Epithelial cell of esophagus (primary cell): ENCODE measurements at regions not wholly inside any gene's neighbourhood (a gene's known extent, or its start where the extent isn't known, plus 50 kb on each side); places are given as distances from the start of the nearest gene placed in this dataset.
A peak's percentile ranks its signal among the peaks of the same experiment; 100 is the strongest.

ENCODE experiments used
- DNase-seq: peaks from one replicate; pipeline ENCODE4 v3.0.0; 2010; ENCODE audit warnings: low read depth
- H3K4me3 ChIP-seq: 2 replicates; pipeline ENCODE4 v1.5.1; 2011; ENCODE audit warnings: mild to moderate bottlenecking, low read length, control low read depth
- TF ChIP-seq, protein P1 (sequence below): IDR thresholded peaks from 2 replicates; pipeline ENCODE4 v1.5.1; 2011; ENCODE audit warnings: low read depth, mild to moderate bottlenecking, low read length, control low read depth, inconsistent platforms; ENCODE audit not compliant: insufficient read depth; ENCODE audit errors: missing control alignments

DNA sequence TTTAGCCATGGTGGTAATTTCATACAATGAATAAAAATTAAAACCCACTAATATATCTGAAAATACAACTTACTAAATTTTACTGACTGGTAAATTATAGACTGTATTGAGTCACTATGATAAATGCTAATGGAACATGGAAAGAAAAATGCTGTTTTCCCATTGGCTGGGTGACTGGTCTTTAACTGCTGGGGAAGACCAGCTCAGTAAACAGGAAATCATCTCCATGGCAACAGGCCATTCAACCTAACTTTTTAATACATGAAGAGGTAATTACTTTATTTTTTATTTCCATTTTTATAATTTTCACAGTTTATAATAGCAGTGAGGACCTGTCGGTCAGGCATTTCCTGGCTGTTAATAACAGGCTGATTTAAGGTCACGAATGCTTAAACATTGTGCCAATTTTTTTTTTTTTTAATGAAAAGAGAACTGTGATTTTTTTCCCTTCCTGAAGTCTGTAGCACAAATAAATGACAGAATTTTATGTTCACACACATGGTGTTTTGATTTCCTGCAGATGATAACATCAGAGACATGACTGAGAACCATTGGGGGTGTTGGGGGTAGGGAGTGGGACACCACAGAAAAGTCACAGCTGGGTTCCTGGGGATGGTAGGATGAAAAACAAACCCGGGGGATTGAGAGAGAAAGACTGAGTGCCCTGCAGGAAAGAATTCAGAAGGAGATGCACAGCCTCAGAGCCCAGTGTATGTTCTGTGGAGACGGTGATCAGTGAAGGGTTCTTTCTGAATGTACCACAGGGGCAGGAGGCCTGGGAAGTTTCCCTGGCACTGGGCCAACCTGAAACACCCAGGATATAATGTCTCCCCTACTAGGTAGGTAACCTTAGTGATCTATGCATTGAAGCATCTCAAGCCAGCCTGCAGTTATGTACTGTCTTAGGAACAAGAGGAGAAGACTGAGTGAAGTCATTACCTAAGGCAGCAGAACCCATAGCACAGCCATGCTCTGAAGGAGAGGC lies 297.1 kb downstream of the COG6 start:
- DNase-seq: no peak
- H3K4me3 ChIP-seq: no peak overlapping the region
- TF ChIP-seq, protein P1, sequence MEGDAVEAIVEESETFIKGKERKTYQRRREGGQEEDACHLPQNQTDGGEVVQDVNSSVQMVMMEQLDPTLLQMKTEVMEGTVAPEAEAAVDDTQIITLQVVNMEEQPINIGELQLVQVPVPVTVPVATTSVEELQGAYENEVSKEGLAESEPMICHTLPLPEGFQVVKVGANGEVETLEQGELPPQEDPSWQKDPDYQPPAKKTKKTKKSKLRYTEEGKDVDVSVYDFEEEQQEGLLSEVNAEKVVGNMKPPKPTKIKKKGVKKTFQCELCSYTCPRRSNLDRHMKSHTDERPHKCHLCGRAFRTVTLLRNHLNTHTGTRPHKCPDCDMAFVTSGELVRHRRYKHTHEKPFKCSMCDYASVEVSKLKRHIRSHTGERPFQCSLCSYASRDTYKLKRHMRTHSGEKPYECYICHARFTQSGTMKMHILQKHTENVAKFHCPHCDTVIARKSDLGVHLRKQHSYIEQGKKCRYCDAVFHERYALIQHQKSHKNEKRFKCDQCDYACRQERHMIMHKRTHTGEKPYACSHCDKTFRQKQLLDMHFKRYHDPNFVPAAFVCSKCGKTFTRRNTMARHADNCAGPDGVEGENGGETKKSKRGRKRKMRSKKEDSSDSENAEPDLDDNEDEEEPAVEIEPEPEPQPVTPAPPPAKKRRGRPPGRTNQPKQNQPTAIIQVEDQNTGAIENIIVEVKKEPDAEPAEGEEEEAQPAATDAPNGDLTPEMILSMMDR: no peak

DNA sequence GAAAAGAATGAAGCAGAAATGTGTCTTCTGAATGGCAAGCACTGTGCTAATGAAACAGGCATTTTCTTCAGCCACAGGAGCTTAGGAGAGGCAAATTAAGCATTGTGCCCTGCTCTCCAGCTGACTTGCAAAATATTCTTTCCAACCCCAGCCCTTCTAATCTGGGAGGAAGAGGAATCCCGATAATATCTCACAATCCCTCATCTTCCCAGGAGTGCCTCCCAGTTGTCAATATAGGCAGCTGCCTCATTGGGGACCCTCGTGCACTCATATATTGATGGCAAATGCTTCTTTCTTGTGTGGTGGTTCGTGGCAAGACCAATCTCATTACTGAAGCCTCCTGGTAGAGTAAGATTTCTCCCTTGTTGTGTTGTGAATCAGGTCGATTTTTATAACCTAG lies 299.0 kb downstream of the COG6 start:
- TF ChIP-seq, protein P1: no peak
- no peak overlapping the region for H3K4me3 ChIP-seq
- no peak for DNase-seq

GRCh38 chr13:39955560-39955959 lies 300.1 kb downstream of the COG6 start:
- no peak overlapping the region for H3K4me3 ChIP-seq
- TF ChIP-seq, protein P1: no peak
- no peak for DNase-seq

GRCh38 chr13:39956036-39956435 lies 300.6 kb downstream of the COG6 start:
- TF ChIP-seq, protein P1: no peak
- DNase-seq: peak; percentile 8

GRCh38 chr13:39957868-39958677 lies 302.6 kb downstream of the COG6 start:
- no peak for DNase-seq
- no peak overlapping the region for H3K4me3 ChIP-seq
- TF ChIP-seq, protein P1: no peak

More at GRCh38 chr13:39956036-39956435, 300.6 kb downstream of the COG6 start:
- H3K4me3 ChIP-seq: no peak overlapping the region

DNA sequence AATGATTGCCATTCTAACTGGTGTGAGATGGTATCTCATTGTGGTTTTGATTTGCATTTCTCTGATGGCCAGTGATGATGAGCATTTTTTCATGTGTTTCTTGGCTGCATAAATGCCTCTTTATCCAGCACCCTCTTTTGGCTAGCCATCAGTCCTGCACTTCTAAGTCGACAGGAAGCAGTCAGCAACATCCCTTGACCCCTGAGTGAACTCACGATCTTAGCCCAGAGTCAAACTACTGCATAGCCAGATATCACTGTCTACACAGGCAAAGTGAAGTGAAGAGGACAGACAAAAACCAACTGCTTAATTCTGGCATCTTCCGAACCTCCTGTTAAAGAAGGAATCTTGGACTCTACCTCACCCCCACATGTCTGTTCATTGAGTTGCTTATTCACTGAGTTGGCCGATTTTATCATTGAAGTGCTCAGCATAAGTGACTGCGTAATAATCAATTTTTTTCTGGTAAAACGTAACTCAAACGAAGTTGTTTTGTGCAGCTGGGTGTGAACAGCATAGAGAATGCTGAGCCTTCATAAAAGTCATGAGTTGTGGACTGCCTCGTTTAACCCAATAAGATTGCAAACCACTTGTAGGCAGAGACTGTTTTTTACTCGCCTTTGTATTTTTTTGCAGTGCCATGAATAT lies 304.2 kb downstream of the COG6 start:
- no peak for DNase-seq
- no peak overlapping the region for H3K4me3 ChIP-seq
- TF ChIP-seq, protein P1: no peak
